Lower lobe of right lung (tissue), 2 donors: ENCODE measurements at regions not wholly inside any gene's neighbourhood (a gene's known extent, or its start where the extent isn't known, plus 50 kb on each side); places are given as distances from the start of the nearest gene placed in this dataset.
A peak's percentile ranks its signal among the peaks of the same experiment; 100 is the strongest.

Experiments
- ATAC-seq, 2 donors: fragments of 200-7000 bp; cut with Tn5 transposase; one replicate each; pipeline ENCODE4 v1.9.1; 2020 to 2022; ENCODE audit warnings: mild to moderate bottlenecking in 2 of 2, moderate library complexity in 2 of 2
- DNase-seq: peaks from one replicate; pipeline ENCODE4 v3.0.0-alpha.2; 2020
- H3K27ac ChIP-seq: fragments of 200-600 bp; one replicate; pipeline ENCODE4 v1.8.0; 2022
- H3K27me3 ChIP-seq: fragments of 200-600 bp; one replicate; pipeline ENCODE4 v1.8.0; 2022; ENCODE audit warnings: low read depth
- H3K36me3 ChIP-seq: fragments of 200-600 bp; one replicate; pipeline ENCODE4 v1.8.0; 2022; ENCODE audit warnings: mild to moderate bottlenecking
- H3K4me1 ChIP-seq: fragments of 200-600 bp; one replicate; pipeline ENCODE4 v1.8.0; 2022
- H3K4me3 ChIP-seq: fragments of 200-600 bp; one replicate; pipeline ENCODE4 v1.8.0; 2022; ENCODE audit warnings: mild to moderate bottlenecking
- H3K9me3 ChIP-seq: fragments of 200-600 bp; one replicate; pipeline ENCODE4 v1.8.0; 2022
- CTCF ChIP-seq: fragments of 200-600 bp; IDR thresholded peaks from one replicate; pipeline ENCODE4 v1.8.0; 2022; ENCODE audit warnings: antibody characterized with exemption, mild to moderate bottlenecking
- intact Hi-C: fragments of 100-400 bp; cut with DNase I; formaldehyde crosslinking; loops from one replicate; pipeline ENCODE4 v1.11.0; 2022
- donor health status: DM: no; HTN: yes; CAD: no; lungs with severe emphysema.

- no peaks in the 10 kb centered on the region for H3K27me3 ChIP-seq
- H3K4me1 ChIP-seq = no peaks in the 10 kb centered on the region
- DNase-seq (no peak), ATAC-seq (no peak)
- intact Hi-C loops = no loop called here
- TF ChIP-seq CTCF = no peak
- H3K9me3 ChIP-seq = peaks cover 8% of the 10 kb centered on the region
- no peaks in the 10 kb centered on the region for H3K36me3 ChIP-seq
- no peak overlapping the region for H3K27ac ChIP-seq
- no peak overlapping the region for H3K4me3 ChIP-seq
Observed at GRCh38 chr2:7373156-7373555, 455.9 kb downstream of the RNF144A start.

- H3K4me3 ChIP-seq = no peak overlapping the region
- no peak for ATAC-seq
- H3K36me3 ChIP-seq = no peaks in the 10 kb centered on the region
- no peaks in the 10 kb centered on the region for H3K4me1 ChIP-seq
- TF ChIP-seq CTCF = no peak
- no peaks in the 10 kb centered on the region for H3K9me3 ChIP-seq
- no peak for DNase-seq
- no peaks in the 10 kb centered on the region for H3K27me3 ChIP-seq
- no peak overlapping the region for H3K27ac ChIP-seq
- intact Hi-C loops = no loop called here
Observed at GRCh38 chr2:7375901-7376300, 458.7 kb downstream of the RNF144A start.

GRCh38 chr2:7377916-7378569 lies 460.8 kb downstream of the RNF144A start:
- Histone ChIP-seq H3K4me1 (no peaks in the 10 kb centered on the region), H3K27ac (no peak overlapping the region), H3K4me3 (no peak overlapping the region), H3K36me3 (no peaks in the 10 kb centered on the region), H3K9me3 (no peaks in the 10 kb centered on the region), H3K27me3 (no peaks in the 10 kb centered on the region)
- TF ChIP-seq CTCF = no peak
- intact Hi-C loops = no loop called here
- DNase-seq (no peak), ATAC-seq (peak; percentile 68 to 76)

GRCh38 chr2:7378591-7378990 lies 461.4 kb downstream of the RNF144A start:
- H3K27me3 ChIP-seq = no peaks in the 10 kb centered on the region
- DNase-seq (no peak), ATAC-seq (no peak)
- H3K27ac ChIP-seq = no peak overlapping the region
- H3K9me3 ChIP-seq = no peaks in the 10 kb centered on the region
- H3K4me1 ChIP-seq = no peaks in the 10 kb centered on the region
- TF ChIP-seq CTCF = no peak
- H3K36me3 ChIP-seq = no peaks in the 10 kb centered on the region
- intact Hi-C loops = no loop called here
- no peak overlapping the region for H3K4me3 ChIP-seq

- ATAC-seq (no peak), DNase-seq (no peak)
- intact Hi-C loops = no loop called here
Observed at GRCh38 chr2:7379799-7380198, 462.6 kb downstream of the RNF144A start.

More at GRCh38 chr2:7379799-7380198, 462.6 kb downstream of the RNF144A start:
- Histone ChIP-seq H3K36me3 (no peaks in the 10 kb centered on the region), H3K4me1 (no peaks in the 10 kb centered on the region), H3K27me3 (no peaks in the 10 kb centered on the region), H3K27ac (no peak overlapping the region), H3K9me3 (no peaks in the 10 kb centered on the region), H3K4me3 (no peak overlapping the region)
- TF ChIP-seq CTCF = no peak
